ENCODE measurements at regions not wholly inside any gene's neighbourhood (a gene's known extent, or its start where the extent isn't known, plus 50 kb on each side); places are given as distances from the start of the nearest gene placed in this dataset.

DNA sequence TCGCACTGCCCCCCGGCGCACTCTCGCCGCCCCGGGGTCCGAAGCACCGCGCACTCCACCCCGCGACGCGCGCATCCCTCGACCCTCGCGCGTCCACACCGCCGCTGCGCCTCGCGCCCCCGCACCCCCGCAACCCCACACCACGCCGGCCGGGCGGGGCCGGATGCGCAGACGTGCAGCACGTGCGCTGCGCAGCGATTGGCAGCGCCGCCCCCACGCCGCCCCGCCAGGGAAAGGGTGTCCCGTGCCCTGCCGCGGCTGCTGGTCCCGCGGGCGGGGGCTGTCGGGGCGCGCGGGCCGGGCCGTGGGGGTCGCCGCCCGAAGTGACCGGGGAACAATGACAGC is 53.7 kb upstream of the KDM7A start:
- no peak for TF ChIP-seq POLR2A (IDR thresholded peaks at IDR 0.05)
- TF ChIP-seq, protein P1, sequence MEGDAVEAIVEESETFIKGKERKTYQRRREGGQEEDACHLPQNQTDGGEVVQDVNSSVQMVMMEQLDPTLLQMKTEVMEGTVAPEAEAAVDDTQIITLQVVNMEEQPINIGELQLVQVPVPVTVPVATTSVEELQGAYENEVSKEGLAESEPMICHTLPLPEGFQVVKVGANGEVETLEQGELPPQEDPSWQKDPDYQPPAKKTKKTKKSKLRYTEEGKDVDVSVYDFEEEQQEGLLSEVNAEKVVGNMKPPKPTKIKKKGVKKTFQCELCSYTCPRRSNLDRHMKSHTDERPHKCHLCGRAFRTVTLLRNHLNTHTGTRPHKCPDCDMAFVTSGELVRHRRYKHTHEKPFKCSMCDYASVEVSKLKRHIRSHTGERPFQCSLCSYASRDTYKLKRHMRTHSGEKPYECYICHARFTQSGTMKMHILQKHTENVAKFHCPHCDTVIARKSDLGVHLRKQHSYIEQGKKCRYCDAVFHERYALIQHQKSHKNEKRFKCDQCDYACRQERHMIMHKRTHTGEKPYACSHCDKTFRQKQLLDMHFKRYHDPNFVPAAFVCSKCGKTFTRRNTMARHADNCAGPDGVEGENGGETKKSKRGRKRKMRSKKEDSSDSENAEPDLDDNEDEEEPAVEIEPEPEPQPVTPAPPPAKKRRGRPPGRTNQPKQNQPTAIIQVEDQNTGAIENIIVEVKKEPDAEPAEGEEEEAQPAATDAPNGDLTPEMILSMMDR (IDR thresholded peaks at IDR 0.05) = no peak
